Chondrocyte (in vitro differentiated cells): ENCODE measurements at regions not wholly inside any gene's neighbourhood (a gene's known extent, or its start where the extent isn't known, plus 50 kb on each side); places are given as distances from the start of the nearest gene placed in this dataset.

Experiments
- DNase-seq: peaks from one replicate; pipeline ENCODE4 v3.0.0; 2021; ENCODE audit warnings: mixed read lengths, low spot score
- H3K27ac Mint-ChIP-seq: one replicate; pipeline ENCODE4 v1.8.0; 2021; ENCODE audit warnings: mild to moderate bottlenecking, moderate library complexity, mixed read lengths; ENCODE audit not compliant: unreplicated experiment
- H3K27me3 Mint-ChIP-seq: 2 replicates; pipeline ENCODE4 v1.8.0; 2021; ENCODE audit warnings: low read depth, mixed read lengths
- H3K36me3 Mint-ChIP-seq: 2 replicates; pipeline ENCODE4 v1.8.0; 2021; ENCODE audit warnings: low read depth, mixed read lengths
- H3K4me1 Mint-ChIP-seq: 2 replicates; pipeline ENCODE4 v1.8.0; 2021; ENCODE audit warnings: low read depth, mild to moderate bottlenecking, mixed read lengths
- H3K4me3 Mint-ChIP-seq: one replicate; pipeline ENCODE4 v1.8.0; 2021; ENCODE audit warnings: mild to moderate bottlenecking, moderate library complexity, mixed read lengths; ENCODE audit not compliant: unreplicated experiment
- H3K9me3 Mint-ChIP-seq: 2 replicates; pipeline ENCODE4 v1.8.0; 2021; ENCODE audit warnings: low read depth, mixed read lengths
- CTCF ChIP-seq: fragments of 200-600 bp; sonication (generic); IDR thresholded peaks from 2 replicates; pipeline ENCODE4 v1.5.0; 2021; ENCODE audit warnings: antibody characterized with exemption, mild to moderate bottlenecking, moderate library complexity

GRCh38 chr15:95454403-95455262, 875.9 kb upstream of the NR2F2 start:
- Mint-ChIP-seq H3K4me1 (peaks cover 35% of the 10 kb centered on the region), H3K4me3 (no peak overlapping the region), H3K27ac (no peak overlapping the region), H3K36me3 (no peaks in the 10 kb centered on the region), H3K27me3 (no peaks in the 10 kb centered on the region), H3K9me3 (no peaks in the 10 kb centered on the region)
- no peak for TF ChIP-seq CTCF
- DNase-seq = no peak

GRCh38 chr15:95457520-95457919, 873.0 kb upstream of the NR2F2 start:
- no peak overlapping the region for H3K4me3 Mint-ChIP-seq
- no peaks in the 10 kb centered on the region for H3K9me3 Mint-ChIP-seq
- no peak for TF ChIP-seq CTCF
- H3K4me1 Mint-ChIP-seq = peaks cover 35% of the 10 kb centered on the region
- no peaks in the 10 kb centered on the region for H3K27me3 Mint-ChIP-seq
- DNase-seq = no peak
- H3K27ac Mint-ChIP-seq = peak overlapping the region; percentile 63
- H3K36me3 Mint-ChIP-seq = no peaks in the 10 kb centered on the region

GRCh38 chr15:95458721-95459120, 871.8 kb upstream of the NR2F2 start:
- no peak for DNase-seq
- peaks cover 35% of the 10 kb centered on the region for H3K4me1 Mint-ChIP-seq
- no peak for TF ChIP-seq CTCF
- no peaks in the 10 kb centered on the region for H3K27me3 Mint-ChIP-seq
- H3K27ac Mint-ChIP-seq = peak overlapping the region; percentile 49
- H3K4me3 Mint-ChIP-seq = no peak overlapping the region
- no peaks in the 10 kb centered on the region for H3K9me3 Mint-ChIP-seq
- H3K36me3 Mint-ChIP-seq = no peaks in the 10 kb centered on the region

GRCh38 chr15:95459273-95459672, 871.2 kb upstream of the NR2F2 start:
- Mint-ChIP-seq H3K4me3 (no peak overlapping the region), H3K27ac (peak overlapping the region; percentile 49), H3K9me3 (no peaks in the 10 kb centered on the region), H3K4me1 (peaks cover 31% of the 10 kb centered on the region), H3K36me3 (no peaks in the 10 kb centered on the region), H3K27me3 (no peaks in the 10 kb centered on the region)
- DNase-seq = no peak
- no peak for TF ChIP-seq CTCF

- no peaks in the 10 kb centered on the region for H3K9me3 Mint-ChIP-seq
- no peaks in the 10 kb centered on the region for H3K36me3 Mint-ChIP-seq
- no peak overlapping the region for H3K27ac Mint-ChIP-seq
- DNase-seq = no peak
- H3K4me3 Mint-ChIP-seq = no peak overlapping the region
- TF ChIP-seq CTCF = no peak
- H3K4me1 Mint-ChIP-seq = peaks cover 19% of the 10 kb centered on the region
- H3K27me3 Mint-ChIP-seq = no peaks in the 10 kb centered on the region
Measured at GRCh38 chr15:95464509-95464908, 866.0 kb upstream of the NR2F2 start.
